ENCODE measurements at regions not wholly inside any gene's neighbourhood (a gene's known extent, or its start where the extent isn't known, plus 50 kb on each side); places are given as distances from the start of the nearest gene placed in this dataset.
A peak's percentile ranks its signal among the peaks of the same experiment; 100 is the strongest.
"Not testable (repeated sequence)": the region's sequence is repeated elsewhere in the genome, so short reads cannot be mapped to it uniquely, and the experiment has no call there.

- not testable (repeated sequence) for DNase-seq
These were observed 150.1 kb upstream of the ZNF469 start for GRCh38 chr16:88232401-88233258.

GRCh38 chr16:88233621-88234420, 148.9 kb upstream of the ZNF469 start:
- DNase-seq = not testable (repeated sequence)

- DNase-seq = not testable (repeated sequence)
These were observed 148.1 kb upstream of the ZNF469 start for GRCh38 chr16:88234421-88235271.

- not testable (repeated sequence) for DNase-seq
These were observed 147.1 kb upstream of the ZNF469 start for GRCh38 chr16:88235691-88236090.

GRCh38 chr16:88236229-88236628, 146.5 kb upstream of the ZNF469 start:
- DNase-seq = not testable (repeated sequence)

- not testable (repeated sequence) for DNase-seq
These were observed 145.4 kb upstream of the ZNF469 start for GRCh38 chr16:88237314-88237713.

GRCh38 chr16:88237761-88238415, 144.9 kb upstream of the ZNF469 start:
- DNase-seq = not testable (repeated sequence)

- peak; percentile 87 for DNase-seq
These were observed 144.0 kb upstream of the ZNF469 start for GRCh38 chr16:88238732-88239274.

- DNase-seq = not testable (repeated sequence)
These were observed 142.6 kb upstream of the ZNF469 start for GRCh38 chr16:88240118-88240517.

GRCh38 chr16:88240776-88241175, 142.0 kb upstream of the ZNF469 start:
- DNase-seq = not testable (repeated sequence)

GRCh38 chr16:88241404-88242311, 141.1 kb upstream of the ZNF469 start:
- DNase-seq = not testable (repeated sequence)

GRCh38 chr16:88242312-88243295, 140.2 kb upstream of the ZNF469 start:
- not testable (repeated sequence) for DNase-seq

- DNase-seq = not testable (repeated sequence)
These were observed 138.8 kb upstream of the ZNF469 start for GRCh38 chr16:88243921-88244320.

GRCh38 chr16:88245241-88246081, 137.3 kb upstream of the ZNF469 start:
- DNase-seq = not testable (repeated sequence)

GRCh38 chr16:88246955-88247582, 135.7 kb upstream of the ZNF469 start:
- DNase-seq = not testable (repeated sequence)

GRCh38 chr16:88247583-88247966, 135.2 kb upstream of the ZNF469 start:
- DNase-seq = not testable (repeated sequence)

GRCh38 chr16:88248761-88249160, 134.0 kb upstream of the ZNF469 start:
- not testable (repeated sequence) for DNase-seq

- DNase-seq = not testable (repeated sequence)
These were observed 132.4 kb upstream of the ZNF469 start for GRCh38 chr16:88250381-88250780.

All from RPMI8226 (cell line).